Retina (tissue), 1 donor: ENCODE measurements at regions not wholly inside any gene's neighbourhood (a gene's known extent, or its start where the extent isn't known, plus 50 kb on each side); places are given as distances from the start of the nearest gene placed in this dataset.

ENCODE experiments used
- DNase-seq: peaks from one replicate; pipeline ENCODE4 v3.0.0-alpha.2; 2016

DNA sequence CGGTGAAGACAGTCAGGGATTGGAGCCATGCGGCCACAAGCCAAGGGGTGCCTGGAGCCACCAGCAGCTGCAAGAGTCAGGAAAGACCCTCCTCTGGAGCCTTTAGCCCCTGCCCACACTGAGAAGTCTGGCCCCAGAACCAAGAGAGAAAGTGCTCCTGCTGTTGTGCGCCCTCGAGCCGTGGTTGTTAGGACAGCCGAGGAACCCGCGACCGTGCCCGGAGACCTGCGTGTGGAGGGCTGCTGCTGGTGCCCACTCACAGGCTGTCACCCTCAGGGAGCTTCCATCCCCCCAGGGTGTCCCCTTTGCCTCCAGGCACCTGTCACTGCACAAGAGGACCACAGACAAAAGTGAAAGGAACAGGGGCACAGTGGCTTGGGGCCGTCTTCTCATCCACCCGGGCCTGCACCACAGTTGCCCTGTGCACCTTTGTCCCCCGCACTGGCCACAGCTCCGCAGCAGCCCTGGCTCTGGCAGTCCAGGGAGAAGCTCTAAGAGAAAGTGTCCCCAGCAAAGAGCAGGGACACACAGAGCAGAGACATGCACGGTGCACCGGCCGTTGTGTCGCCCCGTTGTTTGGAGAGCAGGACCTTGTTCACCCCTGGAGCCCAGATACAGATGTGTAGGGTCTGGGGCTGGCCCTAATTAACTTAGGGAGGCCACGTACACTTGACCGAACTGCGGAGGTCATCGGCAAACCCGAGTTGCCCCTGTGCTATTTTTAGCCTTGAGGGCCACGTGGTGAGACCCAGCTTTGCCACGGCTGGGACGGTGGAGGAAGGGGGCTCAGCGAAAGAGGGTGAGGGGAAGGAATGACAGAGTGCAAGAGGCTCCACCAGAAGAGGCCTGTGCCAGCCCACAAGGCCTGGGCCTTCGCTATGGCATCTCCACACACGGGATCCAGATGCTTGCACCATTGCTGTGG lies 329.2 kb downstream of the C16orf95 start:
- DNase-seq = no peak

DNA sequence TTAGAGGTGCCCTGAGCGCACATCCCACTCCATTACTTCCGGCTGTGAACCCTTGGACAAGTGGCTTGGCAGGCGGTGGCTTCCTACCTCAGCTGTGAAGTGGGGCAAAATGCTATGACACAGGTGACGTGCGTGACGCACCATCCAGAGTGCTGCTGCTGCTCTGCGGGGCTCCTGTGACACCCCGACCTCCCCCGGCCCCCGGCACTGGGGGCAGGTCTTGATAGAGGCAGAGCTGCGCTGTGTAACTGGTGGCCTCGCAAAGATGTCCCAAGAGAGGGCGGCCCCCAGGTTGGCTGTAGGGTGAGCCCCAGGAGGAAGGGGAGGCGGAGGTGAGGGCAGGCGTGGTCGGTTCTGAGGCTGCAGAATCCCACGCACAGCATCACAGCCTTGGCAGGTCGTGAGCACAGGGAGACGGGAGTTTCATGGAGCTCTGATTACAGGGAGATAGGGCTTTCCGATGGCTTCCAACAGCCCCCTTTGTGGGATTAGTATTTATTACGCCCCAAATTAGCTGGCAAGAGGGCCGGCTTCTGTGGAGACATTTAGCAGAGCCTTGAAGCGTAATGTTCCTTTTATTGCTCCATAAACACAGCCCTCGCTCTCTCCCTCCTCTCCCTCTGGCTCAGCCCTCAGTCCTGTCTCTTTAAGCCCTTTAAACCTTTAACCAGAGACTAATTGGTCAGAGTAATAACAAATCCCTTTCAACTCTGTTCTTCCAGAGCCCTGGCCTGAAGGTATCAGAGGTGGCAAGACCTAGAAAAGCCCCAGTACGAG lies 328.1 kb downstream of the C16orf95 start:
- no peak for DNase-seq

GRCh38 chr16:86990451-86990850 lies 326.7 kb downstream of the C16orf95 start:
- no peak for DNase-seq

DNA sequence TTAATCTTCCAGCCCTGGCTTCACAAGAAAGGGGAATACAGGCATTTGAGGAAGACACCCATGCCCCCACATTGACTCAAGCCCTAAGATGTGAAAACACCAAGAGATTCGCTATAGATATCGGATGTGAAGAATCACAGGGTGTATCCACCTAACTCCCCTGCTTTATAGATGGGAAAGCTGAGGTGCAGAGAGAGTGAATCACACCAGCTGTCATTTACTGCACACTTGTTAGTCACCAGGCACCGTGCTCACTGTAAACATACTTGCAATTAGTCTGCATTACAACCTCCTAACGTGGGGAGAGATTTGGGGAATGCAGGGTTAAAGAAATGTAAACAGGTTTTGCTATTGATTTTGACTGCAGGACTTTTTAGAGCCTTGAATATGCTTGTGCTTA lies 325.5 kb downstream of the C16orf95 start:
- DNase-seq = no peak

- no peak for DNase-seq
Observed at GRCh38 chr16:86992587-86992986, 324.6 kb downstream of the C16orf95 start.

DNA sequence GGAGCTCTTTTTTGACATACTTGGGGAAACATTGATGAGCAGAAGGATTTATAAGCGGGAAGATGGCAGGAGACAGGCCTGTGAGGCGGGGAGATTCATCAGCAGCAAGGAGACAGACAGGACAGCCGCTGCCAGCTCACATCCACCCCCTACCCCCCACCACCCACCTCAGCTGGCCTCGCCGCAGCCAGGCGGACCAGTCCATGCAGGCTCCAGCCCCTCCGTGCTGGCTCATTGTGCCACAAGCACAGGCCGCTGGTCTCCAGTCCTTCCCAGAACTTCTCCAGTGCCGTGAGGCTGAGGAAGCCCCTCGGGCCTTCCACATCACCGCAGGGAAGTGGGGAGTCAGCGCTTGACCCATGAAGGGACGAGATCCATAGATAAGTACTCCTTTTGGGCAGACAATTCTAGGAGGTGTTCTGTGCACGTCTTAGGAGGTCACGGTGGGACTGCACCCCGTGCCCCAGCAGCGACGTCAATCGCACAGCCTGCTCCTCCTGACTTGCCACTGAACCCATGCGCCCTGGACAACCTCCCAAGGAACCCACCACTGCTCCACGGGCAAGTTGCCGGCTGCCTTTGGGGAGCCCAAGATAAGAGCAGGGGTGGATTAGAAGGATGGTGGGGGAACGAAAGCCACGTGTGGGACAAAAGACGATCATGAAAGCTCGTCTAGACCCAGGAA lies 323.6 kb downstream of the C16orf95 start:
- no peak for DNase-seq

GRCh38 chr16:86994215-86994614 lies 323.0 kb downstream of the C16orf95 start:
- no peak for DNase-seq

DNA sequence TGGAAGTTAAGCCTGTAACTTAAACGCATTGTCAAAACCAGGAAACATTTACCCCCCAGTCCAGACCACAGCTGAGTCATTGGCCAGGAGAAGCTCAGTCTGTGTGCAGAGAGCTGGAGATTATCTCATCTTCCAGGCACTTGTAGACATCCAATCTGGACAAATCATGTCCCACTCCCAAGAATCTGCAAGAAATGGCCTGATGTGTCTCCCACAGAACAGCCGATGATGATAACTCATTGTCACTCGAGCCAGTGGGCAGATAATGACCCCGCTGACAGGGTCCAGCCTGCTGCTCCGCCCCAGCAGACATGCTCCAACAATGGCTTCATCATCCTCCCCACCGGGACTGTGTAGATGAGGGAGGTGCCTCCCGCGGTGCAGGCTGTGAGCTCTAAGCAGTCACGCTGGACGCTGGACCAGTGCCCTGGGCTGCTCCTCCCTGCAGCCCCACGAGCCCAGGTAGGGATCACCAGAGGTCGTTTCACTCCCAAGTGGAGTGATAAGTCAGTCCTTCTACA lies 322.5 kb downstream of the C16orf95 start:
- peak; percentile 54 for DNase-seq

DNA sequence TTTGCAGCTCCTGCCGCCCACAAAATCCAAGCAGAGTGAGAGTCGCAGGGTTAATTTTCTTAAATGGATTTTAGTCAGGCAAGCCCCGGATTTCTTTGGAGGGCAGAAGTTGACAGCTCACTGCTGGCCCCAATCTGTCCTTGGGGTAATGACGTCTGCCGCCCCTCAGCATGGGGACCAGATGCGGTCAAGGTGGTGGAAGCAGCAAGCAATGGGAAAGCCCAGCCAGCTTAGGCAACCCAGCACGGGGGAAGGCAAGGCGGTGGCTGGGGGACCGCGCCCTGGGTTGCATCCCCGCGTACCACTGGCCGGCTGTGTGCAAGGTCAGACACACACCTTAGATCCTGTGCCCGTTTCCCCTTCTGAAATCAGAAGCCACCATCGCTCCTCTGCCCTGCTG lies 321.7 kb downstream of the C16orf95 start:
- no peak for DNase-seq

DNA sequence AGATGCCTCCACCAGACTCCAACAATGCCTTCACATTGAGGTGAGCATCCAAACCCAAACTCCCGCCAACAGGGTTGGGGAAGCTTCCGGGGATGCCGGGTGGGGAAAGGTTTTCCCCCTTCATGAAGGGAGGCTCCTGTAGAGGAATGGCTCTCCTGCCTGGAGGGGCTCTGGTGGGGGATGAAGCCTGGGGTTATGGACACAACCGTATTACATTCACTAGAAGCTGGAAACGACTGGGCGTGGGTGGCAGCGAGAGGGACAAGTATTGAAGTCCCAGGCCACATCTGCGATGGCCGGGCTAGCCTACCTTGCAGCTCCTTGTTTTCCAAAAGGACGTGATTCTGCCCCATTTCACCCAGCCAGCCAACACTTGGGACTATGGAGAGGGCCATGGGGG lies 321.1 kb downstream of the C16orf95 start:
- DNase-seq = no peak

DNA sequence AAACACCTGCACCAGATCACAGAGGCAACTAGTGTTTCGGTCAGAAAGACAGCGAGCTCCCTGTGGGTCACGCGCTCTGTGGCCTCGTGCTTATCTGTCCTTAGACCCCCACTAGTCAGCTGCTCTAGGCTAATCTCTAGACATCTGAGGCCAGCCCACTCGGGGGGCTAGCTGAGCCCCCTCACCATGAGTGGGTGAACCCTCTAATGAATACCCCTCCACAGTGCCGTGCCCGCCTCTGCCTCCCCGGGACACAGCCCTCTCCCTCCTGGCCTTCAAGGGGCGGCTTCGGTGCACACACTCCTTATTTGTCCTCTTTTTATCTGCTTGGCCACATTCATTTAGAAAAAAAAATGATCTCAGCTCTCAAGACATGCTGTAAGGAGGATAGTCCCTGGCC lies 320.1 kb downstream of the C16orf95 start:
- DNase-seq = no peak

DNA sequence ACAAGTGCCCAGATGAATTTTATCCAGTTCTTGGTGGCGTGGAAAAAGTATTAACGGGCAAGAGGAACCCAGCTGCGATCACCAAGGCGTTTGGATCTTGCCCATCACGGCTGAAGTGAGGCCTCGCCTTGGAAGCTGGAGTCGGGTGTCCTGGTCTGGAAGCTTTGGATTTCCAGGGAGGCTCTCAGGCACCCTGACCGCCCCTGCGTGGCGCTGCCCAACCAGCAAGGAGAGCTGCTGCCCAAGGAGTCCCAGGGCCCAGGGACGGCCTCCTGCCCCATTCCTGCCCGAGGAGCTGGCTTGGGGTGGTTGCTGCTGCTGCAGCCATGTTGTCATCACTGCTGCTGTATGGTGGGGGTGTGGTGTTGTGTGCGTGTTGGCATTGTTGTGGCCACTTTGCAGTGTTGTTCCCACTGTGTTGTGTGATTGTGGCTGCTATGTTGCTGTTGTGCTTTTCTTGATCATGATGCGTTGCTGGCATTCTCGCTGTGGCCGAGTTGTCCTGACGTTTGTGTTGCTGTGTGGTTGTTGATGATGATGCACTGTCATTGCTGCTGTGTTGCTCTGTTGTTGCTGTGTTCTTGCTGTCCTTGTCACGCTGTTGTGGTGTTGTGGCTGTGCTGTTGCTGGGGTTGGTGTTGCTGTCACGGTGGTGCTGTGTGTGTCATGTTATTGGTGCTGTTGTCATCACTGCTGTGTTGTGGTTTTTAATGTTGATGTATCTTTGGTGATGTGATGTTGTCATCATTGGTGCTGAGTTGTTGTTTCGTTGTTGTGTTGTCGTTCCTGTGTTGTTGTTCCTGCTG lies 318.8 kb downstream of the C16orf95 start:
- DNase-seq = no peak

GRCh38 chr16:87000001-87000400 lies 317.2 kb downstream of the C16orf95 start:
- no peak for DNase-seq

GRCh38 chr16:87002717-87003413 lies 314.3 kb downstream of the C16orf95 start:
- no peak for DNase-seq

GRCh38 chr16:87003414-87003755 lies 313.8 kb downstream of the C16orf95 start:
- DNase-seq = no peak

- DNase-seq = no peak
Observed at GRCh38 chr16:87006021-87006420, 311.2 kb downstream of the C16orf95 start.

GRCh38 chr16:87006789-87007745 lies 310.1 kb downstream of the C16orf95 start:
- DNase-seq = no peak

- DNase-seq = no peak
Observed at GRCh38 chr16:87007907-87008306, 309.3 kb downstream of the C16orf95 start.

GRCh38 chr16:87008664-87009063 lies 308.5 kb downstream of the C16orf95 start:
- no peak for DNase-seq
